ENCODE measurements at regions not wholly inside any gene's neighbourhood (a gene's known extent, or its start where the extent isn't known, plus 50 kb on each side); places are given as distances from the start of the nearest gene placed in this dataset.

GRCh38 chr12:42692749-42693148 lies 103.2 kb upstream of the PRICKLE1 start:
- no peak for TF ChIP-seq CTCF (IDR thresholded peaks at IDR 0.05; ENCODE audit: insufficient read depth, low read length)
- no peak overlapping the region for H3K4me3 ChIP-seq (ENCODE audit: low read depth, low read length)
- DNase-seq (ENCODE audit: low read depth), result no peak

DNA sequence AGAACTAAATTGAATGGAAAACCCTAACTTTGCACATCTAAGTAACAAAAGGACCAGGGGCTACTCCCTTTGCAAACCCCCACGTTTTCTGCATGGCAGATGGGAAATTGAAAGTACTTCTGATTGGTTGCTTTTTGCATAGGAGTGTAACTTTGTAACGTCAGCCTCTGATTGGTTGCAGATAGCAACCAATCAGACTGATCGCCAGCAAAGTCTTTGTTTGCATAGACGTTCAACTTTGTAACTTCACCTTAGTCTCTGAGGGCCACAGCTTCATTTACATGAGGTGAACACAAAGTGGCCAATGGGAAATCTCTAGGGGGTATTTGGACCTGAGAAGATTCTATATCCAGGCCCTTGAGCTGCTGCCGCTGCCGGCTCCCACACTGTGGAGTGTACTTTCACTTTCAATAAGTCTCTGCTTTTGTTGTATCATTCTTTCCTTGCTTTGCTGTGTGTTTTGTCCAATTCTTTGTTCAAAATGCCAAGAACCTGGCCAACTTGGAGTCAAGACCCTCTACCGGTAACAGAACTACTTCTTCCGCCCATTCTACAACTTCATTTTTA lies 102.5 kb upstream of the PRICKLE1 start:
- DNase-seq (ENCODE audit: low read depth), result peak; percentile 30
- peak overlapping the region; percentile 23 for H3K4me3 ChIP-seq (ENCODE audit: low read depth, low read length)
- TF ChIP-seq CTCF (IDR thresholded peaks at IDR 0.05; ENCODE audit: insufficient read depth, low read length), result no peak

- no peak overlapping the region for H3K4me3 ChIP-seq (ENCODE audit: low read depth, low read length)
- DNase-seq (ENCODE audit: low read depth), result no peak
- no peak for TF ChIP-seq CTCF (IDR thresholded peaks at IDR 0.05; ENCODE audit: insufficient read depth, low read length)
Measured at GRCh38 chr12:42690264-42690663, 100.7 kb upstream of the PRICKLE1 start.

DNA sequence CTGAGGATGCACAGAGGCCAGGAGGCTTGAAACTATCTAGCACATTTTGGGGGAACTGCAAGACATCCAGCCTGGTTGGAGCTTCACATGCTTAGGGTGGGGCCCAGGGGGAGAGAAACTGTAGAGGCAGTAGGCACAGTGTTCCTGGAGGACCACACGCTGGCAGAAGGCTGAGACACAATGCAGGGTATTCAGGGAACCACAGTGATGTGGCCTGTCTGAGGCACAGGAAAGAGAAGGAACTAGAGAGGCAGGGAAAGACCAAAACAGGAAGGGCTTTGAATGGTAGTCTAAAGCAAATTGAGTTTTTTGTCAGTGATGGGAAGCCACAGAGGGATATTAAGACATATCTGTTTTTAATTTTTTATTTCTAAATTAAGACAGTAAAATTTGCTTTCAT lies 100.2 kb upstream of the PRICKLE1 start:
- no peak overlapping the region for H3K4me3 ChIP-seq (ENCODE audit: low read depth, low read length)
- no peak for TF ChIP-seq CTCF (IDR thresholded peaks at IDR 0.05; ENCODE audit: insufficient read depth, low read length)
- DNase-seq (ENCODE audit: low read depth), result no peak

DNA sequence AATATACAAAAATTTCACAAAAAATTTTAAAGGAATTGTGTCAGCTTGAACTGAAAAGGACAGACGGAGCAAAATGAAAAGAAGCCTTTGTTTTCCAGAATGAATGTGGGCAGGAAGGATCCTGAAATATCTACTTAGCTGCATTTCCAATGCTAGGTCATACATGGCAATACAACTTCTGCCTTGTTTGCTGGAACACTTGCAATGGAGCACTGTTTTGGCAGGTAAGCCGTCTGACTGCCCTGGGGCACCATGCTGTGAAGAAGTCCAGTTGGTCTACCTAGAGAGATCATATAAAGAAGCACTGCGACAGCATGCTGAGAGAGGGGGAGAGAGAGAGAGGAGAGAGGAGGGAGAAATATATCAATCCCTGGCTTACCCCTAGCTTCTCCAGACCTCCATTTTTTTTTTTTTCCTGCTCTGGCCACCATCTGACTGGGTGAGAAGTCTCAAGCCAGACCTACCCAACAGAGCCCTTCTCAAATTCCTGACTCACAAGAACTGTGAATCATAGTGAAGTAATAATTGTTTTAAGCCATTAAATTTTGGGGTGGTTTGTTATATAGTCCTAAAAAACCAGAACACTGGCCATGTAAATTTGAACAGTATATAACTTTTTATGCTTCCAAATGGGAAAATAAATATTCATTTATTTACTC lies 97.1 kb upstream of the PRICKLE1 start:
- H3K4me3 ChIP-seq (ENCODE audit: low read depth, low read length), result no peak overlapping the region
- DNase-seq (ENCODE audit: low read depth), result no peak
- no peak for TF ChIP-seq CTCF (IDR thresholded peaks at IDR 0.05; ENCODE audit: insufficient read depth, low read length)

DNA sequence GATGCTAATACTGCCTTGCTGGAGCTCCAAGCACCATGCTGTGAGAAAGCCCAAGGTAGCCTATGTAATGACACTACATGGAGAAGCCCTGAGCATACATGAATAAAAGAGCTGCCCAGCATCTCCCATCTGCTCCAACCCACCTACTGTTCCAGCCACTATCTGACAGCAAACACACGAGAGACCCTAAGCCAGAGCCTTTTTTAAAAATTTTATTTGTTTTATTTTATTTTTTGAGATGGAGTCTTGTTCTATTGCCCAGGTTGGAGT lies 95.2 kb upstream of the PRICKLE1 start:
- no peak overlapping the region for H3K4me3 ChIP-seq (ENCODE audit: low read depth, low read length)
- no peak for DNase-seq (ENCODE audit: low read depth)
- no peak for TF ChIP-seq CTCF (IDR thresholded peaks at IDR 0.05; ENCODE audit: insufficient read depth, low read length)
